ENCODE measurements at regions not wholly inside any gene's neighbourhood (a gene's known extent, or its start where the extent isn't known, plus 50 kb on each side); places are given as distances from the start of the nearest gene placed in this dataset.

- no peaks in the 10 kb centered on the region for H3K9me3 ChIP-seq (ENCODE audit: low read length)
- CTCF ChIA-PET (ENCODE audit: unreplicated experiment): no interaction called here
- no peak overlapping the region for H3K4me3 ChIP-seq (ENCODE audit: low read depth, low read length, poor library complexity, severe bottlenecking)
- no peak for DNase-seq (ENCODE audit: low spot score)
- H3K9me2 ChIP-seq (ENCODE audit: insufficient read depth, low read length): no peaks in the 10 kb centered on the region
- no peaks in the 10 kb centered on the region for H3K79me2 ChIP-seq (ENCODE audit: insufficient read depth, low read depth, low read length)
- H4K20me1 ChIP-seq (ENCODE audit: insufficient read depth, low read length): no peaks in the 10 kb centered on the region
- no peaks in the 10 kb centered on the region for H3K4me1 ChIP-seq (ENCODE audit: insufficient read depth, low read length, poor library complexity, severe bottlenecking)
- H3K36me3 ChIP-seq (ENCODE audit: insufficient read depth, low read length): no peaks in the 10 kb centered on the region
- H3K27ac ChIP-seq (ENCODE audit: low read depth, low read length, poor library complexity, severe bottlenecking): no peak overlapping the region
- no TSS peak for BruUV-seq (replicated peaks)
- no peak overlapping the region for H2AFZ ChIP-seq (ENCODE audit: low read length)
- TF ChIP-seq CTCF (conservative IDR thresholded peaks at IDR 0.05; ENCODE audit: low read length) (no peak), EZH2phosphoT487 (IDR thresholded peaks at IDR 0.05; ENCODE audit: borderline replicate concordance, low read depth, low read length) (no peak)
- H3K4me2 ChIP-seq (ENCODE audit: low read length): no peak overlapping the region
- POLR2A ChIA-PET: no interaction called here
- intact Hi-C loops (cut with micrococcal nuclease; ENCODE audit: unreplicated experiment): no loop called here
These were observed 251.6 kb downstream of the ADGRA3 start for GRCh38 chr4:22264261-22264660.

GRCh38 chr4:22253431-22253830, 262.4 kb downstream of the ADGRA3 start:
- BruUV-seq (replicated peaks): no TSS peak
- DNase-seq (ENCODE audit: low spot score): no peak
- no peak overlapping the region for H3K4me2 ChIP-seq (ENCODE audit: low read length)
- H3K27ac ChIP-seq (ENCODE audit: low read depth, low read length, poor library complexity, severe bottlenecking): no peak overlapping the region
- ChIA-PET POLR2A (interaction anchor here (0.7 to 1.2 kb wide), 3 partner anchors 12 to 570 kb away, joined by 3 to 4 read pairs (median 3); no protein-coding TSS in a partner anchor), CTCF (ENCODE audit: unreplicated experiment) (no interaction called here)
- no peaks in the 10 kb centered on the region for H3K9me2 ChIP-seq (ENCODE audit: insufficient read depth, low read length)
- TF ChIP-seq EZH2phosphoT487 (IDR thresholded peaks at IDR 0.05; ENCODE audit: borderline replicate concordance, low read depth, low read length) (no peak), CTCF (conservative IDR thresholded peaks at IDR 0.05; ENCODE audit: low read length) (no peak)
- intact Hi-C loops (cut with micrococcal nuclease; ENCODE audit: unreplicated experiment): no loop called here
- H3K79me2 ChIP-seq (ENCODE audit: insufficient read depth, low read depth, low read length): no peaks in the 10 kb centered on the region
- no peak overlapping the region for H3K4me3 ChIP-seq (ENCODE audit: low read depth, low read length, poor library complexity, severe bottlenecking)
- no peaks in the 10 kb centered on the region for H3K9me3 ChIP-seq (ENCODE audit: low read length)
- no peaks in the 10 kb centered on the region for H4K20me1 ChIP-seq (ENCODE audit: insufficient read depth, low read length)
- no peaks in the 10 kb centered on the region for H3K4me1 ChIP-seq (ENCODE audit: insufficient read depth, low read length, poor library complexity, severe bottlenecking)
- H2AFZ ChIP-seq (ENCODE audit: low read length): no peak overlapping the region
- H3K36me3 ChIP-seq (ENCODE audit: insufficient read depth, low read length): no peaks in the 10 kb centered on the region

- no peak for DNase-seq (ENCODE audit: low spot score)
- no peaks in the 10 kb centered on the region for H3K9me3 ChIP-seq (ENCODE audit: low read length)
- no peaks in the 10 kb centered on the region for H3K9me2 ChIP-seq (ENCODE audit: insufficient read depth, low read length)
- TF ChIP-seq CTCF (conservative IDR thresholded peaks at IDR 0.05; ENCODE audit: low read length): no peak
- no peak for TF ChIP-seq EZH2phosphoT487 (IDR thresholded peaks at IDR 0.05; ENCODE audit: borderline replicate concordance, low read depth, low read length)
- H3K4me3 ChIP-seq (ENCODE audit: low read depth, low read length, poor library complexity, severe bottlenecking): no peak overlapping the region
- no peak overlapping the region for H3K27ac ChIP-seq (ENCODE audit: low read depth, low read length, poor library complexity, severe bottlenecking)
- H3K4me1 ChIP-seq (ENCODE audit: insufficient read depth, low read length, poor library complexity, severe bottlenecking): no peaks in the 10 kb centered on the region
- no peaks in the 10 kb centered on the region for H4K20me1 ChIP-seq (ENCODE audit: insufficient read depth, low read length)
- BruUV-seq (replicated peaks): no TSS peak
- CTCF ChIA-PET (ENCODE audit: unreplicated experiment): no interaction called here
- no peak overlapping the region for H2AFZ ChIP-seq (ENCODE audit: low read length)
- no peaks in the 10 kb centered on the region for H3K36me3 ChIP-seq (ENCODE audit: insufficient read depth, low read length)
- H3K4me2 ChIP-seq (ENCODE audit: low read length): no peak overlapping the region
- intact Hi-C loops (cut with micrococcal nuclease; ENCODE audit: unreplicated experiment): no loop called here
- H3K79me2 ChIP-seq (ENCODE audit: insufficient read depth, low read depth, low read length): no peaks in the 10 kb centered on the region
- POLR2A ChIA-PET: no interaction called here
These were observed 269.0 kb downstream of the ADGRA3 start for GRCh38 chr4:22246847-22247246.
